Loucy (cell line): ENCODE measurements at regions not wholly inside any gene's neighbourhood (a gene's known extent, or its start where the extent isn't known, plus 50 kb on each side); places are given as distances from the start of the nearest gene placed in this dataset.

Experiments used
- EZH2phosphoT487 ChIP-seq: fragments of 200-600 bp; IDR thresholded peaks from 2 replicates; pipeline ENCODE4 v1.6.1; 2018; ENCODE audit warnings: antibody characterized with exemption, mild to moderate bottlenecking, moderate library complexity, borderline replicate concordance
- TF ChIP-seq, protein P1 (sequence below): fragments of 200-600 bp; sonication (generic); conservative IDR thresholded peaks from 2 replicates; pipeline ENCODE4 v1.5.1; 2014; ENCODE audit warnings: mild to moderate bottlenecking, antibody characterized with exemption, low read length

- TF ChIP-seq, protein P1, sequence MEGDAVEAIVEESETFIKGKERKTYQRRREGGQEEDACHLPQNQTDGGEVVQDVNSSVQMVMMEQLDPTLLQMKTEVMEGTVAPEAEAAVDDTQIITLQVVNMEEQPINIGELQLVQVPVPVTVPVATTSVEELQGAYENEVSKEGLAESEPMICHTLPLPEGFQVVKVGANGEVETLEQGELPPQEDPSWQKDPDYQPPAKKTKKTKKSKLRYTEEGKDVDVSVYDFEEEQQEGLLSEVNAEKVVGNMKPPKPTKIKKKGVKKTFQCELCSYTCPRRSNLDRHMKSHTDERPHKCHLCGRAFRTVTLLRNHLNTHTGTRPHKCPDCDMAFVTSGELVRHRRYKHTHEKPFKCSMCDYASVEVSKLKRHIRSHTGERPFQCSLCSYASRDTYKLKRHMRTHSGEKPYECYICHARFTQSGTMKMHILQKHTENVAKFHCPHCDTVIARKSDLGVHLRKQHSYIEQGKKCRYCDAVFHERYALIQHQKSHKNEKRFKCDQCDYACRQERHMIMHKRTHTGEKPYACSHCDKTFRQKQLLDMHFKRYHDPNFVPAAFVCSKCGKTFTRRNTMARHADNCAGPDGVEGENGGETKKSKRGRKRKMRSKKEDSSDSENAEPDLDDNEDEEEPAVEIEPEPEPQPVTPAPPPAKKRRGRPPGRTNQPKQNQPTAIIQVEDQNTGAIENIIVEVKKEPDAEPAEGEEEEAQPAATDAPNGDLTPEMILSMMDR = no peak
- TF ChIP-seq EZH2phosphoT487 = no peak
These were observed 129.8 kb downstream of the ZNF280B start for GRCh38 chr22:22378446-22379415.
